ENCODE measurements at regions not wholly inside any gene's neighbourhood (a gene's known extent, or its start where the extent isn't known, plus 50 kb on each side); places are given as distances from the start of the nearest gene placed in this dataset.

- TF ChIP-seq, protein P1, sequence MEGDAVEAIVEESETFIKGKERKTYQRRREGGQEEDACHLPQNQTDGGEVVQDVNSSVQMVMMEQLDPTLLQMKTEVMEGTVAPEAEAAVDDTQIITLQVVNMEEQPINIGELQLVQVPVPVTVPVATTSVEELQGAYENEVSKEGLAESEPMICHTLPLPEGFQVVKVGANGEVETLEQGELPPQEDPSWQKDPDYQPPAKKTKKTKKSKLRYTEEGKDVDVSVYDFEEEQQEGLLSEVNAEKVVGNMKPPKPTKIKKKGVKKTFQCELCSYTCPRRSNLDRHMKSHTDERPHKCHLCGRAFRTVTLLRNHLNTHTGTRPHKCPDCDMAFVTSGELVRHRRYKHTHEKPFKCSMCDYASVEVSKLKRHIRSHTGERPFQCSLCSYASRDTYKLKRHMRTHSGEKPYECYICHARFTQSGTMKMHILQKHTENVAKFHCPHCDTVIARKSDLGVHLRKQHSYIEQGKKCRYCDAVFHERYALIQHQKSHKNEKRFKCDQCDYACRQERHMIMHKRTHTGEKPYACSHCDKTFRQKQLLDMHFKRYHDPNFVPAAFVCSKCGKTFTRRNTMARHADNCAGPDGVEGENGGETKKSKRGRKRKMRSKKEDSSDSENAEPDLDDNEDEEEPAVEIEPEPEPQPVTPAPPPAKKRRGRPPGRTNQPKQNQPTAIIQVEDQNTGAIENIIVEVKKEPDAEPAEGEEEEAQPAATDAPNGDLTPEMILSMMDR (IDR thresholded peaks at IDR 0.05), result no peak
- TF ChIP-seq EP300 (IDR thresholded peaks at IDR 0.05), result no peak
Observed at GRCh38 chr5:158287643-158288271, 428.8 kb upstream of the CLINT1 start.
